HCT116 (cell line): ENCODE measurements at regions not wholly inside any gene's neighbourhood (a gene's known extent, or its start where the extent isn't known, plus 50 kb on each side); places are given as distances from the start of the nearest gene placed in this dataset.

ENCODE experiments used
- ATAC-seq: fragments of 200-7000 bp; cut with Tn5 transposase; 2 replicates; pipeline ENCODE4 v1.9.1; 2020; ENCODE audit warnings: mild to moderate bottlenecking, moderate library complexity
- BruUV-seq: library from RNA; stranded (reverse); fragments of 400-500 nt; replicated peaks from 2 replicates; lab custom pipeline; 2021; lab: Mats Ljungman, UMichigan
- CTCF ChIA-PET: fragments of 300-600 bp; sonication (Branson Sonifier 250); formaldehyde crosslinking; loops from one replicate; lab custom pipeline; 2021; ENCODE audit warnings: antibody characterized with exemption; lab: Charles Lee
- POLR2A ChIA-PET: fragments of 300-600, 350-600 bp; sonication (Branson Sonifier 250); formaldehyde crosslinking; loops from one replicate; lab custom pipeline; 2021; ENCODE audit warnings: antibody characterized with exemption; lab: Charles Lee
- RAD21 ChIA-PET, 2 experiments: fragments of 300-600 bp; sonication (Branson Sonifier 250); formaldehyde crosslinking; loops; one replicate each; lab custom pipeline; 2023; ENCODE audit warnings: low total read pairs in 2 of 2; ENCODE audit not compliant: uncharacterized antibody in 2 of 2, unreplicated experiment in 2 of 2, low non-redundant PET in 1 of 2; lab: Charles Lee
- DNase-seq: peaks from one replicate; pipeline ENCODE4 v3.0.0-alpha.2; 2010; ENCODE audit warnings: low read depth, low spot score
- H2AFZ ChIP-seq: fragments of 200-600 bp; shearing (Covaris generic), sonication (generic); 2 replicates; pipeline ENCODE4 v1.6.1; 2017; ENCODE audit warnings: low read depth, mixed run types, mixed read lengths, antibody characterized with exemption, low read length; ENCODE audit not compliant: poor library complexity, severe bottlenecking
- H3K27ac ChIP-seq: 2 replicates; pipeline ENCODE4 v1.5.1; 2012; ENCODE audit warnings: low read depth, low read length
- H3K27me3 ChIP-seq: fragments of 200-600 bp; sonication (generic); 2 replicates; pipeline ENCODE4 v1.6.1; 2016; ENCODE audit warnings: mixed run types, low read length, mixed read lengths; ENCODE audit not compliant: insufficient read depth
- H3K36me3 ChIP-seq, 2 experiments: fragments of 200-500 bp in 1 of 2; fragments of 200-600 bp in 1 of 2; sonication (Bioruptor generic) in 1 of 2; sonication (generic) in 1 of 2; 2 replicates each; pipeline versions ENCODE4 v1.5.1 to v1.6.1; 2014 to 2016; ENCODE audit warnings: low read length in 2 of 2, inconsistent platforms in 1 of 2, mixed read lengths in 1 of 2, mixed run types in 1 of 2; ENCODE audit not compliant: insufficient read depth in 2 of 2, control insufficient read depth in 1 of 2
- H3K4me1 ChIP-seq, 2 experiments: fragments of 200-600 bp in 1 of 2; sonication (generic) in 1 of 2; 2 replicates each; pipeline versions ENCODE4 v1.5.1 to v1.6.1; 2012 to 2017; ENCODE audit warnings: low read length in 2 of 2, inconsistent platforms in 1 of 2, mild to moderate bottlenecking in 1 of 2, mixed read lengths in 1 of 2, mixed run types in 1 of 2, moderate library complexity in 1 of 2; ENCODE audit not compliant: insufficient read depth in 2 of 2, control insufficient read depth in 1 of 2
- H3K4me2 ChIP-seq: fragments of 200-600 bp; sonication (generic); 2 replicates; pipeline ENCODE4 v1.6.1; 2017; ENCODE audit warnings: mixed run types, low read length, mixed read lengths
- H3K4me3 ChIP-seq, 2 experiments: fragments of 200-600 bp in 1 of 2; sonication (generic) in 1 of 2; replicated peaks in 1 of 2; 2 replicates each; pipeline ENCODE4 v1.5.1; 2011 to 2016; ENCODE audit warnings: low read length in 2 of 2, control low read depth in 1 of 2, low read depth in 1 of 2, mild to moderate bottlenecking in 1 of 2, mixed read lengths in 1 of 2, mixed run types in 1 of 2
- H3K79me2 ChIP-seq: fragments of 200-600 bp; sonication (generic); 2 replicates; pipeline ENCODE4 v1.6.1; 2017; ENCODE audit warnings: mild to moderate bottlenecking, mixed run types, low read length, moderate library complexity, mixed read lengths; ENCODE audit not compliant: insufficient read depth
- H3K9ac ChIP-seq: fragments of 200-600 bp; sonication (generic); 2 replicates; pipeline ENCODE4 v1.6.1; 2016; ENCODE audit warnings: low read length, mixed read lengths
- H3K9me2 ChIP-seq: fragments of 200-600 bp; sonication (generic), shearing (Covaris generic); 2 replicates; pipeline ENCODE4 v1.6.1; 2017; ENCODE audit warnings: mixed run types, mild to moderate bottlenecking, moderate library complexity; ENCODE audit not compliant: insufficient read depth
- H3K9me3 ChIP-seq, 2 experiments: fragments of 200-500 bp in 1 of 2; fragments of 200-600 bp in 1 of 2; sonication (Bioruptor generic) in 1 of 2; sonication (generic) in 1 of 2; 2 replicates each; pipeline ENCODE4 v1.6.1; 2014 to 2017; ENCODE audit warnings: low read length in 2 of 2, mixed read lengths in 2 of 2, inconsistent platforms in 1 of 2, low read depth in 1 of 2, mild to moderate bottlenecking in 1 of 2, mixed run types in 1 of 2, moderate library complexity in 1 of 2; ENCODE audit not compliant: control insufficient read depth in 1 of 2, insufficient read depth in 1 of 2
- H4K20me1 ChIP-seq: fragments of 200-600 bp; sonication (generic), shearing (Covaris generic); 2 replicates; pipeline ENCODE4 v1.6.1; 2017; ENCODE audit warnings: mixed run types, mild to moderate bottlenecking, moderate library complexity; ENCODE audit not compliant: insufficient read depth
- CEBPB ChIP-seq: IDR thresholded peaks from 2 replicates; pipeline ENCODE4 v1.6.1; 2012; ENCODE audit warnings: low read depth
- CTCF ChIP-seq, 3 experiments: fragments of 200-600 bp in 1 of 3; sonication (generic) in 1 of 3; IDR thresholded peaks in 2 of 3; conservative IDR thresholded peaks in 1 of 3; 2 replicates each; pipeline ENCODE4 v1.5.1; 2012 to 2017; ENCODE audit warnings: low read depth in 2 of 3, low read length in 2 of 3, antibody characterized with exemption in 1 of 3, borderline replicate concordance in 1 of 3, control low read depth in 1 of 3, mild to moderate bottlenecking in 1 of 3, mixed read lengths in 1 of 3, mixed run types in 1 of 3, moderate library complexity in 1 of 3; ENCODE audit not compliant: insufficient read depth in 1 of 3
- ELF1 ChIP-seq: IDR thresholded peaks from 2 replicates; pipeline ENCODE4 v1.6.1; 2012; ENCODE audit warnings: low read depth, borderline replicate concordance
- EZH2phosphoT487 ChIP-seq: fragments of 200-600 bp; IDR thresholded peaks from 2 replicates; pipeline ENCODE4 v1.6.1; 2018; ENCODE audit warnings: antibody characterized with exemption, borderline replicate concordance
- FOSL1 ChIP-seq: IDR thresholded peaks from 2 replicates; pipeline ENCODE4 v1.6.1; 2012; ENCODE audit warnings: low read depth
- JUND ChIP-seq: IDR thresholded peaks from 2 replicates; pipeline ENCODE4 v1.6.1; 2012
- POLR2AphosphoS5 ChIP-seq: IDR thresholded peaks from 2 replicates; pipeline ENCODE4 v1.6.1; 2011; ENCODE audit warnings: mild to moderate bottlenecking, low read depth, low read length, moderate library complexity
- RAD21 ChIP-seq: IDR thresholded peaks from 2 replicates; pipeline ENCODE4 v1.6.1; 2012; ENCODE audit warnings: low read depth, mild to moderate bottlenecking
- YY1 ChIP-seq: IDR thresholded peaks from 2 replicates; pipeline ENCODE4 v1.6.1; 2011; ENCODE audit warnings: low read length, low read depth, moderate library complexity, mild to moderate bottlenecking; ENCODE audit not compliant: insufficient replicate concordance; ENCODE audit errors: extremely low read depth
- ZFX ChIP-seq: fragments of 450-650 bp; IDR thresholded peaks from 2 replicates; pipeline ENCODE4 v1.6.1; 2017
- intact Hi-C: fragments of 100-400 bp; cut with micrococcal nuclease; formaldehyde crosslinking; loops from 2 replicates; pipeline ENCODE4 v1.10.0; 2022
- TF ChIP-seq, protein P1 (sequence below): IDR thresholded peaks from 2 replicates; pipeline ENCODE4 v1.6.1; 2012
- TF ChIP-seq, protein P2 (sequence below): IDR thresholded peaks from 2 replicates; pipeline ENCODE4 v1.6.1; 2012; ENCODE audit warnings: low read depth

DNA sequence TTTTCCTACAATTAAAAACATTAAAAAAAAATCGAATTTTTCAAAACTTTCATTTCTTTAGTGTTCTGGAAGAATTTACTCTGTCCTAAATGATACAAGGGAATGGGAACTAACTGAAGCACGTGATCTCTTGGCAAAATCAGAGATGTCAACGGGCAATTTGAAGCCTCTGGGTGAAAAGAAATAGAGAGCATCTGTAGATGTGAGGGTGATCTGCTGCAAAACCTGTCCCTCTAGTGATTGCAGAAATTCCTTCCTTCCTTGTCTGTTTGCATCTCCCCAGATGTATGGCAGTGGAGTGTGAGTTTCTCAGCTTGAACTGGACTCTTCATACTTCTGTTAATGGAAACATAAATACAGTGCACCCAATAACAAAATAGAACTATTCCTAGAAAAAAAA lies 100.5 kb upstream of the S1PR1 start:
- TF ChIP-seq FOSL1 (no peak), CEBPB (no peak), ZFX (no peak), JUND (no peak), CTCF (IDR thresholded peaks at IDR 0.05 in 2 of 3, conservative IDR thresholded peaks at IDR 0.05 in 1 of 3; ENCODE audit: borderline replicate concordance in 1 of 3, insufficient read depth in 1 of 3, low read depth in 2 of 3, low read length in 2 of 3) (no peak), POLR2AphosphoS5 (no peak), EZH2phosphoT487 (no peak), ELF1 (no peak), YY1 (no peak), RAD21 (no peak)
- TF ChIP-seq, protein P1, sequence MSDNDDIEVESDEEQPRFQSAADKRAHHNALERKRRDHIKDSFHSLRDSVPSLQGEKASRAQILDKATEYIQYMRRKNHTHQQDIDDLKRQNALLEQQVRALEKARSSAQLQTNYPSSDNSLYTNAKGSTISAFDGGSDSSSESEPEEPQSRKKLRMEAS, result no peak
- TF ChIP-seq, protein P2, sequence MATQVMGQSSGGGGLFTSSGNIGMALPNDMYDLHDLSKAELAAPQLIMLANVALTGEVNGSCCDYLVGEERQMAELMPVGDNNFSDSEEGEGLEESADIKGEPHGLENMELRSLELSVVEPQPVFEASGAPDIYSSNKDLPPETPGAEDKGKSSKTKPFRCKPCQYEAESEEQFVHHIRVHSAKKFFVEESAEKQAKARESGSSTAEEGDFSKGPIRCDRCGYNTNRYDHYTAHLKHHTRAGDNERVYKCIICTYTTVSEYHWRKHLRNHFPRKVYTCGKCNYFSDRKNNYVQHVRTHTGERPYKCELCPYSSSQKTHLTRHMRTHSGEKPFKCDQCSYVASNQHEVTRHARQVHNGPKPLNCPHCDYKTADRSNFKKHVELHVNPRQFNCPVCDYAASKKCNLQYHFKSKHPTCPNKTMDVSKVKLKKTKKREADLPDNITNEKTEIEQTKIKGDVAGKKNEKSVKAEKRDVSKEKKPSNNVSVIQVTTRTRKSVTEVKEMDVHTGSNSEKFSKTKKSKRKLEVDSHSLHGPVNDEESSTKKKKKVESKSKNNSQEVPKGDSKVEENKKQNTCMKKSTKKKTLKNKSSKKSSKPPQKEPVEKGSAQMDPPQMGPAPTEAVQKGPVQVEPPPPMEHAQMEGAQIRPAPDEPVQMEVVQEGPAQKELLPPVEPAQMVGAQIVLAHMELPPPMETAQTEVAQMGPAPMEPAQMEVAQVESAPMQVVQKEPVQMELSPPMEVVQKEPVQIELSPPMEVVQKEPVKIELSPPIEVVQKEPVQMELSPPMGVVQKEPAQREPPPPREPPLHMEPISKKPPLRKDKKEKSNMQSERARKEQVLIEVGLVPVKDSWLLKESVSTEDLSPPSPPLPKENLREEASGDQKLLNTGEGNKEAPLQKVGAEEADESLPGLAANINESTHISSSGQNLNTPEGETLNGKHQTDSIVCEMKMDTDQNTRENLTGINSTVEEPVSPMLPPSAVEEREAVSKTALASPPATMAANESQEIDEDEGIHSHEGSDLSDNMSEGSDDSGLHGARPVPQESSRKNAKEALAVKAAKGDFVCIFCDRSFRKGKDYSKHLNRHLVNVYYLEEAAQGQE, result no peak
- TF ChIP-seq, all 23 proteins: peak for 0
- POLR2A ChIA-PET, result no interaction called here
- H3K9me2 ChIP-seq, result no peaks in the 10 kb centered on the region

More for the DNA sequence above, 100.5 kb upstream of the S1PR1 start:
- intact Hi-C loops, result no loop called here
- Histone ChIP-seq H3K79me2 (no peaks in the 10 kb centered on the region), H3K9me3 (no peaks in the 10 kb centered on the region), H3K9ac (no peak overlapping the region), H3K4me2 (no peak overlapping the region), H2AFZ (no peak overlapping the region), H3K27ac (no peak overlapping the region), H3K27me3 (no peaks in the 10 kb centered on the region), H3K4me3 (no peak overlapping the region), H3K4me1 (no peaks in the 10 kb centered on the region), H3K36me3 (no peaks in the 10 kb centered on the region), H4K20me1 (no peaks in the 10 kb centered on the region)
- BruUV-seq, result no TSS peak
- no peak for ATAC-seq
- no peak for DNase-seq
- CTCF ChIA-PET, result no interaction called here
- RAD21 ChIA-PET, result no interaction called here
